Mesenchymal stem cell (in vitro differentiated cells and primary cell): ENCODE measurements at regions not wholly inside any gene's neighbourhood (a gene's known extent, or its start where the extent isn't known, plus 50 kb on each side); places are given as distances from the start of the nearest gene placed in this dataset.

Source experiments
- DNase-seq: peaks from one replicate; pipeline ENCODE4 v3.0.0-alpha.2; 2013
- H2AFZ ChIP-seq: one replicate; pipeline ENCODE4 v1.6.1; 2013; ENCODE audit warnings: low read depth, mild to moderate bottlenecking, control low read depth, inconsistent platforms, low read length, moderate library complexity
- H2AK5ac ChIP-seq: 2 replicates; pipeline ENCODE4 v1.6.1; 2013; ENCODE audit warnings: low read length, moderate library complexity, mild to moderate bottlenecking, inconsistent platforms; ENCODE audit not compliant: severe bottlenecking
- H2BK120ac ChIP-seq: one replicate; pipeline ENCODE4 v1.6.1; 2013; ENCODE audit warnings: low read depth, mild to moderate bottlenecking, inconsistent platforms, low read length, moderate library complexity
- H2BK12ac ChIP-seq, 2 experiments: one replicate each; pipeline ENCODE4 v1.6.1; 2013; ENCODE audit warnings: inconsistent platforms in 2 of 2, low read length in 2 of 2, mild to moderate bottlenecking in 2 of 2, moderate library complexity in 2 of 2, control low read depth in 1 of 2
- H2BK15ac ChIP-seq: one replicate; pipeline ENCODE4 v1.6.1; 2013; ENCODE audit warnings: mild to moderate bottlenecking, low read depth, inconsistent platforms; ENCODE audit not compliant: poor library complexity, severe bottlenecking
- H2BK5ac ChIP-seq: 2 replicates; pipeline ENCODE4 v1.6.1; 2013; ENCODE audit warnings: low read depth, mild to moderate bottlenecking, low read length, control low read depth, inconsistent platforms; ENCODE audit not compliant: poor library complexity, severe bottlenecking
- H3K14ac ChIP-seq, 2 experiments: one replicate each; pipeline ENCODE4 v1.6.1; 2013; ENCODE audit warnings: inconsistent platforms in 2 of 2, low read length in 2 of 2, control low read depth in 1 of 2, mild to moderate bottlenecking in 1 of 2, moderate library complexity in 1 of 2
- H3K18ac ChIP-seq, 2 experiments: one replicate each; pipeline ENCODE4 v1.6.1; 2013; ENCODE audit warnings: inconsistent platforms in 2 of 2, low read length in 2 of 2, control low read depth in 1 of 2, low read depth in 1 of 2, mild to moderate bottlenecking in 1 of 2
- H3K23ac ChIP-seq, 2 experiments: one replicate each; pipeline ENCODE4 v1.6.1; 2013; ENCODE audit warnings: inconsistent platforms in 2 of 2, low read length in 2 of 2, mild to moderate bottlenecking in 2 of 2, moderate library complexity in 2 of 2, control low read depth in 1 of 2
- H3K27ac ChIP-seq: 2 replicates; pipeline ENCODE4 v1.5.1; 2013; ENCODE audit warnings: mild to moderate bottlenecking, moderate library complexity, low read length, control low read depth, inconsistent platforms; ENCODE audit not compliant: poor library complexity, severe bottlenecking
- H3K27me3 ChIP-seq, 2 experiments: 2 replicates each; pipeline versions ENCODE4 v1.6.1 to v1.7.0; 2013; ENCODE audit warnings: low read length in 2 of 2, mild to moderate bottlenecking in 2 of 2, moderate library complexity in 2 of 2, control low read depth in 1 of 2, inconsistent platforms in 1 of 2; ENCODE audit not compliant: control insufficient read depth in 1 of 2, insufficient read depth in 1 of 2
- H3K36me3 ChIP-seq, 2 experiments: 2 replicates each; pipeline versions ENCODE4 v1.6.1 to v1.7.0; 2013; ENCODE audit warnings: low read length in 2 of 2, control low read depth in 1 of 2, inconsistent platforms in 1 of 2, low read depth in 1 of 2, mild to moderate bottlenecking in 1 of 2; ENCODE audit not compliant: insufficient read depth in 2 of 2, control insufficient read depth in 1 of 2
- H3K4ac ChIP-seq, 2 experiments: one replicate each; pipeline ENCODE4 v1.6.1; 2013; ENCODE audit warnings: inconsistent platforms in 2 of 2, low read length in 2 of 2, mild to moderate bottlenecking in 2 of 2, moderate library complexity in 2 of 2, control low read depth in 1 of 2, low read depth in 1 of 2
- H3K4me1 ChIP-seq: 2 replicates; pipeline ENCODE4 v1.6.1; 2013; ENCODE audit warnings: low read depth, low read length, control low read depth; ENCODE audit not compliant: control insufficient read depth, insufficient read depth
- H3K4me2 ChIP-seq: 2 replicates; pipeline ENCODE4 v1.6.1; 2013; ENCODE audit warnings: low read length, mild to moderate bottlenecking, inconsistent platforms; ENCODE audit not compliant: poor library complexity, severe bottlenecking
- H3K4me3 ChIP-seq, 2 experiments: 2 replicates each; pipeline versions ENCODE4 v1.5.1 to v1.7.0; 2013; ENCODE audit warnings: low read length in 2 of 2, mild to moderate bottlenecking in 2 of 2, control low read depth in 1 of 2, low read depth in 1 of 2; ENCODE audit not compliant: insufficient read depth in 1 of 2
- H3K79me1 ChIP-seq: replicated peaks from 2 replicates; pipeline ENCODE4 v1.6.1; 2013; ENCODE audit warnings: mild to moderate bottlenecking, control low read depth, low read length, inconsistent platforms; ENCODE audit not compliant: poor library complexity, severe bottlenecking
- H3K9ac ChIP-seq: 2 replicates; pipeline ENCODE4 v1.7.0; 2013; ENCODE audit warnings: mild to moderate bottlenecking, low read length, moderate library complexity
- H3K9me3 ChIP-seq: 2 replicates; pipeline ENCODE4 v1.7.0; 2013; ENCODE audit warnings: mild to moderate bottlenecking, low read length; ENCODE audit not compliant: control insufficient read depth
- H4K8ac ChIP-seq: one replicate; pipeline ENCODE4 v1.6.1; 2013; ENCODE audit warnings: inconsistent platforms, mild to moderate bottlenecking, low read length, moderate library complexity
- H4K91ac ChIP-seq: one replicate; pipeline ENCODE4 v1.6.1; 2013; ENCODE audit warnings: mild to moderate bottlenecking, low read length, inconsistent platforms
- WGBS: methylation state at CpG from one replicate; pipeline ENCODE4 v1.1.7; 2013; ENCODE audit warnings: mixed read lengths; 5-methylcytosine and 5-hydroxymethylcytosine counted together

- Histone ChIP-seq H3K27me3 (no peaks in the 10 kb centered on the region), H3K4me1 (no peaks in the 10 kb centered on the region), H4K91ac (no peak overlapping the region), H2AFZ (no peak overlapping the region), H3K18ac (no peak overlapping the region), H3K4me2 (no peak overlapping the region), H4K8ac (no peak overlapping the region), H3K14ac (no peak overlapping the region), H3K79me1 (no peaks in the 10 kb centered on the region), H2BK120ac (no peak overlapping the region), H2BK5ac (no peak overlapping the region), H3K9ac (no peak overlapping the region), H3K4me3 (no peak overlapping the region), H2BK15ac (no peak overlapping the region), H3K27ac (no peak overlapping the region), H3K9me3 (no peaks in the 10 kb centered on the region), H2AK5ac (no peak overlapping the region), H3K4ac (no peak overlapping the region), H2BK12ac (no peak overlapping the region), H3K23ac (no peak overlapping the region), H3K36me3 (no peaks in the 10 kb centered on the region)
- DNase-seq: no peak
- 81% methylated on average over 3 of the region's 3 CpGs for whole genome bisulfite sequencing
Measured at GRCh38 chr16:13573903-13574302, 346.1 kb upstream of the ERCC4 start.

- Histone ChIP-seq H4K8ac (no peak overlapping the region), H3K9ac (no peak overlapping the region), H2BK5ac (no peak overlapping the region), H3K27ac (no peak overlapping the region), H3K14ac (no peak overlapping the region), H3K23ac (no peak overlapping the region), H3K4ac (no peak overlapping the region), H3K9me3 (no peaks in the 10 kb centered on the region), H3K18ac (no peak overlapping the region), H4K91ac (no peak overlapping the region), H3K79me1 (no peaks in the 10 kb centered on the region), H2BK15ac (no peak overlapping the region), H2BK120ac (no peak overlapping the region), H3K4me2 (no peak overlapping the region), H3K4me3 (no peak overlapping the region), H2BK12ac (no peak overlapping the region), H3K27me3 (no peaks in the 10 kb centered on the region), H2AK5ac (no peak overlapping the region), H2AFZ (no peak overlapping the region), H3K4me1 (no peaks in the 10 kb centered on the region), H3K36me3 (no peaks in the 10 kb centered on the region)
- no peak for DNase-seq
- WGBS: no CpG with 5 or more reads among the region's 1 CpG
Measured at GRCh38 chr16:13586051-13586450, 333.9 kb upstream of the ERCC4 start.

GRCh38 chr16:13587181-13587580, 332.8 kb upstream of the ERCC4 start:
- H3K27me3 ChIP-seq: no peaks in the 10 kb centered on the region
- WGBS: 46% methylated on average over 1 of the region's 1 CpG

GRCh38 chr16:13594823-13595222, 325.1 kb upstream of the ERCC4 start:
- Histone ChIP-seq H3K18ac (no peak overlapping the region), H3K36me3 (no peaks in the 10 kb centered on the region), H3K9ac (no peak overlapping the region), H2BK5ac (no peak overlapping the region), H3K79me1 (no peaks in the 10 kb centered on the region), H3K27me3 (no peaks in the 10 kb centered on the region), H3K23ac (no peak overlapping the region), H3K14ac (no peak overlapping the region), H4K91ac (no peak overlapping the region), H3K27ac (no peak overlapping the region), H3K9me3 (peaks cover 5% of the 10 kb centered on the region), H2BK15ac (no peak overlapping the region), H3K4me2 (no peak overlapping the region), H2BK12ac (no peak overlapping the region), H2BK120ac (no peak overlapping the region), H2AFZ (no peak overlapping the region), H3K4me1 (no peaks in the 10 kb centered on the region), H4K8ac (no peak overlapping the region), H2AK5ac (no peak overlapping the region), H3K4me3 (no peak overlapping the region), H3K4ac (no peak overlapping the region)
- WGBS: 39% methylated on average over 3 of the region's 3 CpGs
- no peak for DNase-seq

More at GRCh38 chr16:13587181-13587580, 332.8 kb upstream of the ERCC4 start:
- Histone ChIP-seq H4K91ac (no peak overlapping the region), H2AFZ (no peak overlapping the region), H3K23ac (no peak overlapping the region), H2BK5ac (no peak overlapping the region), H3K4me2 (no peak overlapping the region), H4K8ac (no peak overlapping the region), H2BK15ac (no peak overlapping the region), H3K36me3 (no peaks in the 10 kb centered on the region), H3K27ac (no peak overlapping the region), H3K4me3 (no peak overlapping the region), H3K14ac (no peak overlapping the region), H2BK120ac (no peak overlapping the region), H3K9ac (no peak overlapping the region), H3K79me1 (no peaks in the 10 kb centered on the region), H3K4me1 (no peaks in the 10 kb centered on the region), H2AK5ac (no peak overlapping the region), H3K4ac (no peak overlapping the region), H3K18ac (no peak overlapping the region), H2BK12ac (no peak overlapping the region), H3K9me3 (no peaks in the 10 kb centered on the region)
- DNase-seq: no peak
